ENCODE measurements at regions not wholly inside any gene's neighbourhood (a gene's known extent, or its start where the extent isn't known, plus 50 kb on each side); places are given as distances from the start of the nearest gene placed in this dataset.

- no peaks in the 10 kb centered on the region for H3K36me3 ChIP-seq
- H3K27ac ChIP-seq: no peak overlapping the region
- DNase-seq (no peak), ATAC-seq (no peak)
- no peak overlapping the region for H3K4me3 ChIP-seq
- intact Hi-C loops (cut with DNase I): no loop called here
- no peaks in the 10 kb centered on the region for H3K27me3 ChIP-seq (ENCODE audit: low read depth)
- H3K9me3 ChIP-seq: no peaks in the 10 kb centered on the region
- no peaks in the 10 kb centered on the region for H3K4me1 ChIP-seq
- no peak for TF ChIP-seq CTCF (IDR thresholded peaks at IDR 0.05)
Measured at GRCh38 chr6:145486306-145486705, 249.0 kb downstream of the EPM2A start.

GRCh38 chr6:145489583-145489982, 245.7 kb downstream of the EPM2A start:
- ATAC-seq (no peak), DNase-seq (no peak)
- no peaks in the 10 kb centered on the region for H3K9me3 ChIP-seq
- intact Hi-C loops (cut with DNase I): no loop called here
- H3K27me3 ChIP-seq (ENCODE audit: low read depth): no peaks in the 10 kb centered on the region
- no peak for TF ChIP-seq CTCF (IDR thresholded peaks at IDR 0.05)
- no peaks in the 10 kb centered on the region for H3K36me3 ChIP-seq
- no peaks in the 10 kb centered on the region for H3K4me1 ChIP-seq
- no peak overlapping the region for H3K4me3 ChIP-seq
- no peak overlapping the region for H3K27ac ChIP-seq

- ATAC-seq (no peak), DNase-seq (no peak)
- Histone ChIP-seq H3K27ac (no peak overlapping the region), H3K9me3 (peaks cover under 1% of the 10 kb centered on the region), H3K36me3 (no peaks in the 10 kb centered on the region), H3K4me1 (no peaks in the 10 kb centered on the region), H3K27me3 (ENCODE audit: low read depth) (no peaks in the 10 kb centered on the region), H3K4me3 (no peak overlapping the region)
- no peak for TF ChIP-seq CTCF (IDR thresholded peaks at IDR 0.05)
- intact Hi-C loops (cut with DNase I): no loop called here
Measured at GRCh38 chr6:145490068-145490467, 245.3 kb downstream of the EPM2A start.

GRCh38 chr6:145491126-145491525, 244.2 kb downstream of the EPM2A start:
- Histone ChIP-seq H3K36me3 (no peaks in the 10 kb centered on the region), H3K4me1 (no peaks in the 10 kb centered on the region), H3K9me3 (peaks cover 10% of the 10 kb centered on the region), H3K4me3 (no peak overlapping the region), H3K27ac (no peak overlapping the region), H3K27me3 (ENCODE audit: low read depth) (no peaks in the 10 kb centered on the region)
- DNase-seq (no peak), ATAC-seq (no peak)
- intact Hi-C loops (cut with DNase I): no loop called here
- TF ChIP-seq CTCF (IDR thresholded peaks at IDR 0.05): no peak

GRCh38 chr6:145497006-145497405, 238.3 kb downstream of the EPM2A start:
- DNase-seq (no peak), ATAC-seq (no peak)
- Histone ChIP-seq H3K27ac (no peak overlapping the region), H3K4me3 (no peak overlapping the region), H3K27me3 (ENCODE audit: low read depth) (no peaks in the 10 kb centered on the region), H3K9me3 (peaks cover 10% of the 10 kb centered on the region), H3K36me3 (no peaks in the 10 kb centered on the region), H3K4me1 (no peaks in the 10 kb centered on the region)
- intact Hi-C loops (cut with DNase I): no loop called here
- TF ChIP-seq CTCF (IDR thresholded peaks at IDR 0.05): no peak

- Histone ChIP-seq H3K27me3 (ENCODE audit: low read depth) (no peaks in the 10 kb centered on the region), H3K4me1 (no peaks in the 10 kb centered on the region), H3K27ac (no peak overlapping the region), H3K9me3 (peaks cover 10% of the 10 kb centered on the region), H3K4me3 (no peak overlapping the region), H3K36me3 (no peaks in the 10 kb centered on the region)
- intact Hi-C loops (cut with DNase I): no loop called here
- ATAC-seq (no peak), DNase-seq (no peak)
- TF ChIP-seq CTCF (IDR thresholded peaks at IDR 0.05): no peak
Measured at GRCh38 chr6:145498425-145498824, 236.9 kb downstream of the EPM2A start.
